Mucosa of descending colon (tissue), 3 donors: ENCODE measurements at regions not wholly inside any gene's neighbourhood (a gene's known extent, or its start where the extent isn't known, plus 50 kb on each side); places are given as distances from the start of the nearest gene placed in this dataset.
A peak's percentile ranks its signal among the peaks of the same experiment; 100 is the strongest.

Experiments
- ATAC-seq: fragments of 200-7000 bp; cut with Tn5 transposase; one replicate; pipeline ENCODE4 v1.9.1; 2020; ENCODE audit warnings: mild to moderate bottlenecking, moderate library complexity
- DNase-seq, 3 donors: peaks; one replicate each; pipeline ENCODE4 v3.0.0-alpha.2; 2020
- H3K36me3 ChIP-seq: fragments of 200-600 bp; one replicate; pipeline ENCODE4 v1.8.0; 2021; ENCODE audit warnings: low read depth, mild to moderate bottlenecking
- H3K4me1 ChIP-seq: fragments of 200-600 bp; one replicate; pipeline ENCODE4 v1.8.0; 2021; ENCODE audit warnings: low read depth, mild to moderate bottlenecking
- H3K4me3 ChIP-seq: fragments of 200-600 bp; one replicate; pipeline ENCODE4 v1.8.0; 2021; ENCODE audit warnings: mild to moderate bottlenecking
- H3K9me3 ChIP-seq: fragments of 200-600 bp; one replicate; pipeline ENCODE4 v1.8.0; 2021; ENCODE audit warnings: mild to moderate bottlenecking
- CTCF ChIP-seq: fragments of 200-600 bp; IDR thresholded peaks from one replicate; pipeline ENCODE4 v1.8.0; 2022; ENCODE audit warnings: antibody characterized with exemption, mild to moderate bottlenecking
- intact Hi-C, 2 donors: fragments of 100-400 bp; cut with DNase I in 1 of 2; cut with micrococcal nuclease in 1 of 2; formaldehyde crosslinking; loops; one replicate each; pipeline versions ENCODE4 v1.11.0 to v1.11.1; 2022; cut with DNase I, micrococcal nuclease
- donor health status: DM: no; HTN: no; CAD: no; lungs with moderate emphysema.
- donor health status: DM: no; HTN: no; CAD: no.
- donor health status: DM: no; HTN: yes; CAD: no.

- no peak for TF ChIP-seq CTCF
- DNase-seq = no peak
- Histone ChIP-seq H3K4me1 (no peaks in the 10 kb centered on the region), H3K9me3 (no peaks in the 10 kb centered on the region), H3K4me3 (no peak overlapping the region), H3K36me3 (no peaks in the 10 kb centered on the region)
- intact Hi-C loops = no loop called here
- ATAC-seq = no peak
Measured at GRCh38 chr14:30260833-30261607, 297.9 kb upstream of the G2E3 start.

- H3K4me1 ChIP-seq = no peaks in the 10 kb centered on the region
- H3K36me3 ChIP-seq = no peaks in the 10 kb centered on the region
- DNase-seq (no peak), ATAC-seq (no peak)
- H3K4me3 ChIP-seq = no peak overlapping the region
- intact Hi-C loops = no loop called here
- no peaks in the 10 kb centered on the region for H3K9me3 ChIP-seq
- TF ChIP-seq CTCF = no peak
Measured at GRCh38 chr14:30264161-30264560, 294.8 kb upstream of the G2E3 start.

GRCh38 chr14:30266290-30266689, 292.7 kb upstream of the G2E3 start:
- intact Hi-C loops = no loop called here
- no peaks in the 10 kb centered on the region for H3K9me3 ChIP-seq
- no peak for TF ChIP-seq CTCF
- no peaks in the 10 kb centered on the region for H3K36me3 ChIP-seq
- H3K4me1 ChIP-seq = no peaks in the 10 kb centered on the region
- no peak overlapping the region for H3K4me3 ChIP-seq
- ATAC-seq = no peak
- DNase-seq = no peak

GRCh38 chr14:30267141-30267540, 291.8 kb upstream of the G2E3 start:
- no peaks in the 10 kb centered on the region for H3K9me3 ChIP-seq
- H3K4me1 ChIP-seq = no peaks in the 10 kb centered on the region
- intact Hi-C loops = no loop called here
- no peak overlapping the region for H3K4me3 ChIP-seq
- ATAC-seq (no peak), DNase-seq (no peak)
- H3K36me3 ChIP-seq = no peaks in the 10 kb centered on the region
- TF ChIP-seq CTCF = no peak

GRCh38 chr14:30270200-30271161, 288.5 kb upstream of the G2E3 start:
- Histone ChIP-seq H3K4me3 (no peak overlapping the region), H3K9me3 (no peaks in the 10 kb centered on the region), H3K36me3 (no peaks in the 10 kb centered on the region), H3K4me1 (no peaks in the 10 kb centered on the region)
- ATAC-seq (peak; percentile 97), DNase-seq (peak; percentile 64 to 83 (median 82))
- intact Hi-C loops = no loop called here
- peak; percentile 77 for TF ChIP-seq CTCF
